ENCODE measurements at regions not wholly inside any gene's neighbourhood (a gene's known extent, or its start where the extent isn't known, plus 50 kb on each side); places are given as distances from the start of the nearest gene placed in this dataset.

DNA sequence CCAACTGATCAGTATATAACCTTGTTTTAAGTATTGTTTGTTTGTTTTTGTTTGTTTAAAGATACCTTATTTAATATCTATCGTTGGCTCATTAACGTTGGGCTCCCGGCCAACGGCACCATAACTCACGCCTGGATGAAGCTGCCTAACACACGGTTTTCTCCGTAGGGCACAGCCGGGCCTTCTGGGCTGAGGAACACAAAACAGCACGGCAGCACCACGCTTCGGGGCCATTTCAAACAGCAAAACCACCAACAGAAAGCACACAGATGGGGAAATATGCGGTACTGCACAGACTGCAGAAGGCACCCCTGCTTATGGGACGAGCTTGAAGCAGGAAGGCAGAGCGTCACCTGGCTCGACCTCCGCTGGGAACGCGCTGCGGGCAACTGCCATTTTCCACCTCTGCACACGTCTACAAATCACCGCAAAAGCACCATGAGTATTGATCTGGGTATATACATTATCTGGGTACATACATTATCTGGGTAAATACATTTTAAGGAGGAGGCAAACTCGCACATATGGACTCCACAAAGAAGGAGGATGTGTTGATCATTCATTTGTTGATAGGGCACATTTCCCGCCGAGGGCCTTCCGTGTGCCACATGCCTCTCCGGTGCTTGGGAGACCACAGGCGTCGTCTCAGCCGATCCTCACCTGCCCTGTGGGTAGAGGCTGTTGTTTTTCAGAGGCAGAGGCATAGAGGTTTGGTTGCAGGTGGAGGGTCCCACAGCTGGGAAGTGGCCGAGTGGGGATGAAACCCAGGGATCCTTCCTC, 123.7 kb upstream of the ATP2B2 start:
- TF ChIP-seq CTCF (conservative IDR thresholded peaks at IDR 0.05; ENCODE audit: low read length) = no peak
- TF ChIP-seq EZH2phosphoT487 (IDR thresholded peaks at IDR 0.05; ENCODE audit: borderline replicate concordance, low read depth, low read length) = no peak

Data from OCI-LY7 (cell line).